Cerebellar cortex (tissue), 1 donor: ENCODE measurements at regions not wholly inside any gene's neighbourhood (a gene's known extent, or its start where the extent isn't known, plus 50 kb on each side); places are given as distances from the start of the nearest gene placed in this dataset.
"Not testable (repeated sequence)": the region's sequence is repeated elsewhere in the genome, so short reads cannot be mapped to it uniquely, and the experiment has no call there.

Experiments used
- DNase-seq: peaks from one replicate; pipeline ENCODE4 v3.0.0-alpha.2; 2015; ENCODE audit warnings: low spot score

GRCh38 chr10:20656886-20657285, 240.2 kb downstream of the NEBL start:
- no peak for DNase-seq

DNA sequence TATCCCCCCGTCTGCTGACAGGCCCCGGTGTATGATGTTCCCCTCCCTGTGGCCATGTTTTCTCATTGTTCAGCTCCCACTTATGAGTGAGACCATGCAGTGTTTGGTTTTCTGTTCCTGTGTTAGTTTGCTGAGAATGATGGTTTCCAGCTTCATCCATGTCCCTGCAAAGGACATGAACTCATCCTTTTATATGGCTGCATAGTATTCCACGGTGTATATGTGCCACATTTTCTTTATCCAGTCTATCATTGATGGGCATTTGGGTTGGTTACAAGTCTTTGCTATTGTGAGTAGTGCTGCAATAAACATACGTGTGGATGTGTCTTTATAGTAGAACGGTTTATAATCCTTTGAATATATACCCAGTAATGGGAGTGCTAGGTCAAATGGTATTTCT, 244.7 kb downstream of the NEBL start:
- DNase-seq, result not testable (repeated sequence)

GRCh38 chr10:20648263-20648874, 248.7 kb downstream of the NEBL start:
- no peak for DNase-seq

DNA sequence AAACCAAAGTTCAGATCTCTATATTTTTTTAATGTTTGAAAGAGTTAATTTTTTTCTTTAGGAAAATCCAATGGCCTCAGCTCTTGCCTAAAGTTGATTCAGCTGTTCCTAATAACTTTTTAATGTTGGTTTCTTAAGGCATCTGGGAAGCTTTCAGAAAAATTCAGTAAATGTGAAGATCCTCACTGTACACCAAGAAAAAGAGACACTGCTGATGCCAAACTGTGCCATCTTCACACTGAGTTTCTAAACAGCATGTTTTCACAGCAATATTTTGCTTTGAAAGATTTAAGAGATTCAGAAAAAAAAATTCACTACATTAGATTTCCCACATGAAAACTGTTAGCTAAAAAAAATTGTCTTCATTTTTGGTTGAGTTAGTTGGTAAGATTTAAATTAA, 249.4 kb downstream of the NEBL start:
- no peak for DNase-seq

GRCh38 chr10:20644421-20644820, 252.7 kb downstream of the NEBL start:
- DNase-seq, result no peak

- DNase-seq, result no peak
Measured at GRCh38 chr10:20641605-20642004, 255.5 kb downstream of the NEBL start.

DNA sequence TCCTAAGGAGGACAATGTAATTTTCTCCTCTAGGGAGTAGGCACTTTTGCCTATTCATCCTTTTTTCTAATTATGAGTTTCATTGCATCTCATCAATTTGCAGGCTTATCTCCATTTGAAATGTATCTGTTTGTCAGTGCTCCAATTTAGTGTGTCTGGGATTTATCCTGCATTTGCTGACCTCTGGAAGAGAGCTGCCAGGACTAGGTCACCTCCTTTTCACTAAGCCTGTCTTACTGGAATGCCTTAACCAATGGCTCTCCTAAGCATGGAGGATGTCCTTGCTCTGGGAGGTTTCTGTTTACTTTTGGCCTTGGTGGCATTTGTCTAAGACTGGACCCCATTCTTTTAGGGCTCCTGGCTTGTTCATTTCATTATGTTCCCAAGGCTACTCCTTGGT, 261.5 kb downstream of the NEBL start:
- no peak for DNase-seq

GRCh38 chr10:20634839-20635238, 262.3 kb downstream of the NEBL start:
- DNase-seq, result no peak

DNA sequence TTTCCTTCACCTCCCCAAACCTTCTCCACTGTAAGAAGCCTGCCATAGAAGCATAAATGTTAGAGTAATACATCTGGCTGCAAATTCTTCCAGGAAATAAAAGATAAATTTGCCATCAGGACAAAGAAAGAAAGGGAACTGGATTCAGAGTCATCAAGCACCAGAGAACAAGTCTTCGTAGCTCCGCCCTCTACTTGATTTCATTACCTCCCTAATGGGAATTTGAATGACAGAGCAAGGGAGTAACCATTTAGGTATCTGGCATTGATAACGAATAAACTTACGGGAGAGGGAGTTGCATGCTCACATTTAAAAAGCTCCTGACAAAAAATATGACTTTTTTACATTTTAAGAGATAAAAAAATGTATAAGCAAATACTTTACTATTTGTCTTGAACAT, 263.4 kb downstream of the NEBL start:
- DNase-seq, result no peak

DNA sequence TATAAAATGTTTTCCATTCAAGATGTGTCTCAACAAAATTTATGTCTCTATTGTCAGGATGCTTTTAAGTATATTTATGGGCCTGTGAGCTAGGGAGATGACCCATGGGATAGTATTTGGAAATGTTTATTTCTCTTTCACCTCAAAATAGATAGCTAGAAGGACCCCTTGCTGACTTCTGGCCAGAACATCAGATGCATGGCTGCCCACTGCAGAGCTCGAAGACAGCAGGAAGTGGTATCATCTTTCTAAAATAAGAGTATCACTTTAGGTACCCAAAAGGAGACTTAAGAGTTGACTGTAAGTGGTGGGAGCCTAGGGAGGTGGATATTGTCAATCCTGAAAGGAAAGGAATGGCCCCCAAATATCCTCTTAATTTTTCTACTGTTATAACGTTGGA, 264.4 kb downstream of the NEBL start:
- no peak for DNase-seq

GRCh38 chr10:20631229-20631628, 265.9 kb downstream of the NEBL start:
- DNase-seq, result no peak

- DNase-seq, result no peak
Measured at GRCh38 chr10:20630092-20630643, 266.9 kb downstream of the NEBL start.

- DNase-seq, result no peak
Measured at GRCh38 chr10:20627946-20628507, 269.1 kb downstream of the NEBL start.

DNA sequence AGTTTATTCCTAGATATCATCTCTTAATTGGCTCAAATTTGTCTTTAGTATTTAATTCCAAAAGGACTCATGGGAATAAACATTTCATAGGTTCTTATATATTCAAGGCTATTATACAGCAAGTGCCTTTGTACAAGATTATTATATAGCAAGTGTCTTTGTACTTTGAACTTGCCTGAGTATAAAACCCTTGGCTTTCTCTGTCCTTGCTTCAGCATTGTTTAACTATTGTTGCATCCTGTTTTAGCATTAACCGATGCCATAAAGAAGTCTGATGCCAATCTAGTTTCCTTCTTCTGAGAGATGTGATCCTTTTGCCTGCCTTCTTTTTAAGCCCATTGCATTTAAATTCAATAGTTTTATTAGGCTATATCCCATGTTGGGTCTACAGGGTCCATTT, 270.0 kb downstream of the NEBL start:
- no peak for DNase-seq

DNA sequence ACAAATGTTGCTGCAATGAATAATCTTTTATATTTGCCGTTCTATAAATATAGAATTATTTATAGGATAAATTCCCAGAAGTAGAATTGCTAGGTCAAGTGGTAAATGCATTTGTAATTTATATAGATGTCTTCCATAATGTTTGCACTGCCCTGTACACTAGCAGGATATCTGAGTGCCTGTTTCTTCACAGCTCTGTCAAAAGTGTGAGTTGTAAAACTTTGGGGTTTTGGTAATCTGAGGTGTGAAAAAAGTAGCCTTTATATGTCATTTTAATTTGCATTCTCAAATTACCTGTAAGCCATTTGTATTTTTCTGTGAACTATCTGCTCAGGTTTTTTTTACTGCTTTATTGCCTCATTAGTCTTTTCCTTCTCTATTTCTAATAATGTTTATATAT, 271.2 kb downstream of the NEBL start:
- no peak for DNase-seq

DNA sequence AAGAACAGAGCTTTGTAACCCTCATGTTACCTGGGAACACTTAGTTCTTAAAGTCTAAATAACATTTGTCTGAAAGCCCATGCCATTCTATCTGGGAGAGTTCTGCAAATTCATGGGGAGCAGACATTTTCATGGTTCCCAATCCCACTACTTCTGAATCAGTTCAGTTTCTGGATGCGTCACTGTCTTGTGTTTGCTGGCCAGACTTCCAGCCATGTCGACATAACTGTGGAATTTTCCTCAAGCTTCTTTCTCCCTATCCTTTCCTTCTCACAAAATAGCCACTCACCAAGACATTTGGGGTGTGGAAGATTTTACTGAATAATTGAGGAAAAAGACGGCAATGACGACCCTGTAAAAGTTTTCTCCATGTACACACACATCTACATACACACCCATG, 272.5 kb downstream of the NEBL start:
- no peak for DNase-seq

DNA sequence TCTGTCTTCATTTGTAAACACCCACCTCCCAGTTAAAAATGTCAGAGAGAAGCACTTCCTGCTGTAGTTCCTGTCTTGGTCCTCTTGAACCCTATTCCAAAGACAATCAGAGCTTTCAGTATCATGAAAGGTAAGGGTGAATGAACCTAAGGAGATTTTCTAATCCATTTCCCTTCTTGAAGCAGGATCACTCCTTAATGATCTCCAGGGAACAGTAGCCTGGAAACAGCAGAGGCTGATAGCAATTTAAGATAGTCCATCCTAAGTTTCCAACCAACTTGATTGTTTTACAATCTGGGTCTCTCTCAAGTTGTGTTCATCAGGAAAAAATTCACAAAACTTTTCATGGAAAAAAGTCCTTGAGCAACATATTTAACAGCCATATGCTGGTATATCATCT, 273.6 kb downstream of the NEBL start:
- no peak for DNase-seq

DNA sequence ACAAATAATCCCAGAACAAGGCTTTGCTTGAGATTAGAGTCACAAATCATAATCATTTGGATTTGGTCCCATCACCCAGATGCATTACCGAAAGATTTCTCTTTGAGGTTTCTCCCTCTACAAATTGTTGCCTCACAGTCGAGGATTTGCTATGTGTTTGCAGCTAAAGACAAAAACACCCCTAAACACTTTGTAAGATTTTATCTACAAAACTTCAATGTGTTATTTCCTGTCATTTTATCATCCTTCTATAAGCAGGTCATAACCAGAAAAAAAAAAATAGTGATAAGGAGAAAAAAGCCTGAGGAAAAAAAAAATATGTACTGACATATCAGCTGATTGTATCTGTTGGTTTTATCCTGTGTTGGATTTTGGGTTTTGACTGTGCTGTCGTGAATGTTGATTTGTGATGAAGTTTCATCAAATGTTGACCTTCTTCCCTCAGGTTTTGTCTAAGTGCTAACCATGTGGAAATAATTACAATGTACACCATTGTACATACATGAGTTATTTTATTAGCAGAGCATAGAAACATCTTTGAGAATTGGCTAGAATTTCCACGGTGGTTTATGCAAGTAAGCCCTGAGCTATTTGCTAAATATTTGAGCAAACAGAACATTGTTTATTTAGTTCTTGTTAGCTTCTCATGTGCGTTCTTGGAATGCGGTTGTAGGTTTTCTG, 274.4 kb downstream of the NEBL start:
- DNase-seq, result no peak

DNA sequence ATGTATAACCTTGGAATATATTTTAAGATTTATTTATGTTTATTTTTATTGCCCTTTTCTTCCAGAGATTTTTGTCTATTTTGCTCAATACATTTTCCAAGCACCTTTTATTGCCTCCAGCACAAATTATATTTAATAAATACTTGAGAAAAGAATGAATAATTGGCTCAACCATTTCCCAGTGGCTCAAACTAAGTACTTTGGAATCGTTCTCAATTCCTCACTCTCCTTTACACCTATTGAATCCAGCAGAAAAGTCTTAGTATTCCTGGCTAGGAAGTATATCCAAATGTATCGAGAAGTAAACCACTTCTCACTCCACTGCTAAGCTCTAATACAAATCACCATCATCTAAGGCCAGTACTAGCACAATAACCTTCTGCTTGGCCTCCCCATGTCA, 276.1 kb downstream of the NEBL start:
- DNase-seq, result no peak

DNA sequence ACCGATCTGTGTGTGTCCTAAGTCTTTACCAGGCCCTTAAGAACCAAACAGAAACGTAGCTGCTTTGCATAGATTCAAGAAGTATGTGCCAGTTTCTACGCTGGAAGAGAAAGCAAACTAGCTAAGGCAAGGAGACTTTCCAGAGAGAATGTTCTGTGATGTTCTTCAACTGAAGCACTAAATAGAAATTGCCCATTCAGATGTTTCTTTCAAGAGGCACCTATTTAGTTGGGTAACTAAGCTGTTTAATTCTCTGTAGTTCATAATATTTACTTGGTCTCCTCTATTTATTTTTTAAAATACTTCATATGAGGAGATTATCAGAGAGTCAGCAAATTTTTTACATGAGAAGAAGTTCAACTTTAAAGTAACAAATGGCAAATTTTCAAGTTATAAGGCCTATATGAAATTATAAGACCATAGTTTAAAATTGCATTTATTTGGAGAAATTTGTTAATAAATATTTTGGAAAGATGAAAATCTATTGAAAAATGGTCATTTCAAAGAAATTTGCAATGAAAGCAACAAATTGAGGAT, 279.0 kb downstream of the NEBL start:
- no peak for DNase-seq

- DNase-seq, result no peak
Measured at GRCh38 chr10:20616918-20617810, 279.9 kb downstream of the NEBL start.

DNA sequence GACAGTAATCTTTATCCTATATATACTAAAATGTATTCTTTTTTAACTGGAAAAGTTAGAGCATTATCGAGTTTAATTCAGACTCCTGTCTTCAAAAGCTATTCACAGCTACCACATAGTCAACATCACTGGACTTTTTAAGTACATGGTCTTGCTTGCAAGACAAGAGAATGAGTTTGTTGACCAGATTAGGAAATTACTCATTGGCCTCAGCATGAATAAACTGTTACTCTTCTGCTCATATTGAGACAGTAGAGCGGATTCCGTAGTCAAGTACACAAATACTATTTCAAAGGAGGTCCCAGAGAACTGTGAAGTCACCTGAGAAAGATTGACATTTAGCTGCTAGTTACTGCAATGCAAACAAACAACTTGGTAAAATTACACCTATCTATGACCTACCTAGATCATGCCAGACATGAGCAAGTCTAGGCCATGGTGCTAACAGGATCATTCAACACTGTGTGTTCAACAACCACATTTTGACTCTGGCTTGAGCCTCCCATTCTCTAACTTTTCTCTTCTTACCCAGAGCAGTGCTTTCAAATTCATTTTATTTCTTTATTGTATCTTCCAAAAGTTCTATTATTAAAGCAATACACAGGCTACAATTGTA, 280.9 kb downstream of the NEBL start:
- no peak for DNase-seq
